ENCODE measurements at regions not wholly inside any gene's neighbourhood (a gene's known extent, or its start where the extent isn't known, plus 50 kb on each side); places are given as distances from the start of the nearest gene placed in this dataset.
"Not testable (repeated sequence)": the region's sequence is repeated elsewhere in the genome, so short reads cannot be mapped to it uniquely, and the experiment has no call there.

- DNase-seq = no peak
Measured at GRCh38 chr13:60881507-60881906, 484.5 kb downstream of the TDRD3 start.

- DNase-seq = no peak
Measured at GRCh38 chr13:60873116-60873515, 476.1 kb downstream of the TDRD3 start.

GRCh38 chr13:60869941-60870613 lies 473.1 kb downstream of the TDRD3 start:
- DNase-seq = no peak

GRCh38 chr13:60869225-60869624 lies 472.2 kb downstream of the TDRD3 start:
- DNase-seq = no peak

GRCh38 chr13:60862036-60862435 lies 465.0 kb downstream of the TDRD3 start:
- no peak for DNase-seq

GRCh38 chr13:60857698-60858097 lies 460.7 kb downstream of the TDRD3 start:
- DNase-seq = no peak

GRCh38 chr13:60852886-60853285 lies 455.9 kb downstream of the TDRD3 start:
- no peak for DNase-seq

GRCh38 chr13:60851378-60851777 lies 454.4 kb downstream of the TDRD3 start:
- no peak for DNase-seq

- no peak for DNase-seq
Measured at GRCh38 chr13:60850526-60850925, 453.5 kb downstream of the TDRD3 start.

GRCh38 chr13:60838581-60838980 lies 441.6 kb downstream of the TDRD3 start:
- no peak for DNase-seq

GRCh38 chr13:60837806-60838205 lies 440.8 kb downstream of the TDRD3 start:
- no peak for DNase-seq

GRCh38 chr13:60836821-60837220 lies 439.8 kb downstream of the TDRD3 start:
- DNase-seq = no peak

- no peak for DNase-seq
Measured at GRCh38 chr13:60811581-60811980, 414.6 kb downstream of the TDRD3 start.

- not testable (repeated sequence) for DNase-seq
Measured at GRCh38 chr13:60805640-60806039, 408.6 kb downstream of the TDRD3 start.

GRCh38 chr13:60798503-60798902 lies 401.5 kb downstream of the TDRD3 start:
- DNase-seq = no peak

- DNase-seq = no peak
Measured at GRCh38 chr13:60797112-60797511, 400.1 kb downstream of the TDRD3 start.

GRCh38 chr13:60794751-60795150 lies 397.7 kb downstream of the TDRD3 start:
- no peak for DNase-seq

GRCh38 chr13:60790620-60791019 lies 393.6 kb downstream of the TDRD3 start:
- DNase-seq = no peak

GRCh38 chr13:60788156-60788829 lies 391.3 kb downstream of the TDRD3 start:
- DNase-seq = no peak

- DNase-seq = no peak
Measured at GRCh38 chr13:60787083-60787482, 390.1 kb downstream of the TDRD3 start.

- no peak for DNase-seq
Measured at GRCh38 chr13:60772726-60773125, 375.7 kb downstream of the TDRD3 start.

- no peak for DNase-seq
Measured at GRCh38 chr13:60765700-60766411, 368.8 kb downstream of the TDRD3 start.

- DNase-seq = no peak
Measured at GRCh38 chr13:60759499-60759898, 362.5 kb downstream of the TDRD3 start.

- DNase-seq = no peak
Measured at GRCh38 chr13:60758637-60759036, 361.6 kb downstream of the TDRD3 start.
